Glutamatergic neuron (in vitro differentiated cells): ENCODE measurements at regions not wholly inside any gene's neighbourhood (a gene's known extent, or its start where the extent isn't known, plus 50 kb on each side); places are given as distances from the start of the nearest gene placed in this dataset.

Experiments used
- DNase-seq: peaks from one replicate; pipeline ENCODE4 v3.0.0; 2022
- H3K27ac Mint-ChIP-seq: one replicate; pipeline ENCODE4 v1.8.0; 2020; ENCODE audit warnings: mild to moderate bottlenecking, mixed read lengths, inconsistent platforms; ENCODE audit not compliant: unreplicated experiment
- H3K27me3 Mint-ChIP-seq: one replicate; pipeline ENCODE4 v1.8.0; 2020; ENCODE audit warnings: mild to moderate bottlenecking, moderate library complexity, mixed read lengths, inconsistent platforms; ENCODE audit not compliant: unreplicated experiment
- H3K36me3 Mint-ChIP-seq: one replicate; pipeline ENCODE4 v1.8.0; 2020; ENCODE audit warnings: mild to moderate bottlenecking, mixed read lengths, inconsistent platforms; ENCODE audit not compliant: unreplicated experiment
- H3K4me1 Mint-ChIP-seq: one replicate; pipeline ENCODE4 v1.8.0; 2020; ENCODE audit warnings: mild to moderate bottlenecking, low read depth, mixed read lengths, inconsistent platforms; ENCODE audit not compliant: unreplicated experiment
- H3K4me3 Mint-ChIP-seq: one replicate; pipeline ENCODE4 v1.8.0; 2020; ENCODE audit warnings: mild to moderate bottlenecking, mixed read lengths, inconsistent platforms; ENCODE audit not compliant: unreplicated experiment
- H3K9me3 Mint-ChIP-seq: one replicate; pipeline ENCODE4 v1.8.0; 2020; ENCODE audit warnings: mild to moderate bottlenecking, moderate library complexity, mixed read lengths, inconsistent platforms; ENCODE audit not compliant: unreplicated experiment
- TF ChIP-seq, protein P1 (sequence below): fragments of 200-600 bp; sonication (generic); IDR thresholded peaks from one replicate; pipeline ENCODE4 v1.5.0; 2021; ENCODE audit not compliant: partially characterized antibody, unreplicated experiment

DNA sequence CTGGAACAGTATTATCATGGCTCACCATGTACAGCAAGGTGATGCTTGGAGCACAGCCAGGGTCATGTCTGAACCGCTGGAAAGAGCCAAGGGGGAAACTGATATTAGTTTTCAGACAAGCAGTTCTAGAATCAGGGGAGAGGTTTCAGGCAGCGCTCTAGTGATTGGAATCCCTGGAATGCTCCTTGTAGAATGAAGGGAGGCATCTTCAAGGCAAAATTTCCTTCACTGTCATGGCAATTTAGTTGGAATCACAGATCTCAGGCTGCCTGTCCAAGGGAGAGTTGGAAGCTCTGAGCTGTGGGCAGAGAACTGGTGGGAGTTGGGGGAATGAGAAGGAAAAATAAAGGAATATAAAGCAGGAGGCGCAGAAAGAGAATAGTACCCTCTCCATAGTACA lies 737.1 kb downstream of the PTPRU start:
- Mint-ChIP-seq H3K4me3 (no peak overlapping the region), H3K4me1 (no peaks in the 10 kb centered on the region), H3K36me3 (peaks cover 5% of the 10 kb centered on the region), H3K9me3 (peaks cover 5% of the 10 kb centered on the region), H3K27ac (no peak overlapping the region), H3K27me3 (peaks cover 5% of the 10 kb centered on the region)
- TF ChIP-seq, protein P1, sequence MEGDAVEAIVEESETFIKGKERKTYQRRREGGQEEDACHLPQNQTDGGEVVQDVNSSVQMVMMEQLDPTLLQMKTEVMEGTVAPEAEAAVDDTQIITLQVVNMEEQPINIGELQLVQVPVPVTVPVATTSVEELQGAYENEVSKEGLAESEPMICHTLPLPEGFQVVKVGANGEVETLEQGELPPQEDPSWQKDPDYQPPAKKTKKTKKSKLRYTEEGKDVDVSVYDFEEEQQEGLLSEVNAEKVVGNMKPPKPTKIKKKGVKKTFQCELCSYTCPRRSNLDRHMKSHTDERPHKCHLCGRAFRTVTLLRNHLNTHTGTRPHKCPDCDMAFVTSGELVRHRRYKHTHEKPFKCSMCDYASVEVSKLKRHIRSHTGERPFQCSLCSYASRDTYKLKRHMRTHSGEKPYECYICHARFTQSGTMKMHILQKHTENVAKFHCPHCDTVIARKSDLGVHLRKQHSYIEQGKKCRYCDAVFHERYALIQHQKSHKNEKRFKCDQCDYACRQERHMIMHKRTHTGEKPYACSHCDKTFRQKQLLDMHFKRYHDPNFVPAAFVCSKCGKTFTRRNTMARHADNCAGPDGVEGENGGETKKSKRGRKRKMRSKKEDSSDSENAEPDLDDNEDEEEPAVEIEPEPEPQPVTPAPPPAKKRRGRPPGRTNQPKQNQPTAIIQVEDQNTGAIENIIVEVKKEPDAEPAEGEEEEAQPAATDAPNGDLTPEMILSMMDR, result no peak
- DNase-seq, result no peak

DNA sequence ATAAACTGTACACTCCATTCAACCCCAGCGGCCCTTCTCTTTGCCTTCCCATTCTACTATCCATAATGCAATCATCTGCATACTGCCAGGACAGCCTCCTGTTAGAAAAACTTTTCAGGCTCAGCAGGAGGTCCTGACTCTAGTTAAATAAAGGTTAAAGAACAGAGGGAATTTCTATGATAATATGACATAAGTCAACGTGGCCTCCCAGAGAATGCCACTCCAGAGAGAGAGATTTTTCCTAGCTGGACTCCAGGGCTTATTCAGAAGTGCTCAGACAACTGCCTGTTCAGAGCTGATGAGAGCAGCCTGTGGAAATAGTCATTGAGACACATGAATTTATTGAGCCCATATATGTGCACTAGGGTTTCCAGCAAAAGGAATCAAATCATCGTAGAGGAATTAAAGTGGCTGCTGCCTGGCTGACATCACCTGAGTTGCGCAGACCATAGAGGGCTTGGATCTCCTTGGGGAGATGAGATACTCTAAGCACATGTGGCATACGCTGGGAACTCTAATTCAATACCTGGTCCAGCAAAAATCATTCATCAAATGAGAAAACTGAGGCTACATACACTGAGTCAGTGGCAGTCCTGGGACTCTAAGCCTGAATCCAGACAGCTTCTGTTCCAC lies 736.2 kb downstream of the PTPRU start:
- H3K27ac Mint-ChIP-seq, result no peak overlapping the region
- peaks cover 5% of the 10 kb centered on the region for H3K36me3 Mint-ChIP-seq
- H3K4me3 Mint-ChIP-seq, result no peak overlapping the region
- H3K4me1 Mint-ChIP-seq, result no peaks in the 10 kb centered on the region
- peaks cover 5% of the 10 kb centered on the region for H3K27me3 Mint-ChIP-seq
- TF ChIP-seq, protein P1, result no peak
- no peak for DNase-seq
- peaks cover 5% of the 10 kb centered on the region for H3K9me3 Mint-ChIP-seq

DNA sequence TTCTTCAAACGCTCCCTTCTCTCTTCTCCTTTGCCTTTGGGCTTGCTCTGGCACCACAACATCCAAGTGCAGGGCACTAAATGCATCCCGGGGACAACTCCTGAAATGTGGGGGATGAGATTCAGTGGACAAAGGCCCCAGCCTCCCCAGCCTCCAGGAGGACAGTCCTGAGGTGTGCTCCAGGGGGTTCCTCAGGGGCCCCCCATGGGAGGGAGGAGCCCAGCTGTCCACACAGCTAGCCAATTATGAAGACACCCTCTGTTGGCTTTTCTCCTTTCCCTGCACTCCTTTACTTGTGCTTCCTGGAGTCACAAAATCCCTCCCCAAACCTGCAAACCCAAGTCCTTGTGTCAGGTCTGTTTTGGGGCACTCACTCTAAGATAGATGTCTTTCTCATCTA lies 735.4 kb downstream of the PTPRU start:
- TF ChIP-seq, protein P1, result no peak
- Mint-ChIP-seq H3K27ac (no peak overlapping the region), H3K4me1 (no peaks in the 10 kb centered on the region), H3K27me3 (peaks cover 6% of the 10 kb centered on the region), H3K9me3 (peaks cover 5% of the 10 kb centered on the region), H3K36me3 (peaks cover 5% of the 10 kb centered on the region), H3K4me3 (no peak overlapping the region)
- no peak for DNase-seq

DNA sequence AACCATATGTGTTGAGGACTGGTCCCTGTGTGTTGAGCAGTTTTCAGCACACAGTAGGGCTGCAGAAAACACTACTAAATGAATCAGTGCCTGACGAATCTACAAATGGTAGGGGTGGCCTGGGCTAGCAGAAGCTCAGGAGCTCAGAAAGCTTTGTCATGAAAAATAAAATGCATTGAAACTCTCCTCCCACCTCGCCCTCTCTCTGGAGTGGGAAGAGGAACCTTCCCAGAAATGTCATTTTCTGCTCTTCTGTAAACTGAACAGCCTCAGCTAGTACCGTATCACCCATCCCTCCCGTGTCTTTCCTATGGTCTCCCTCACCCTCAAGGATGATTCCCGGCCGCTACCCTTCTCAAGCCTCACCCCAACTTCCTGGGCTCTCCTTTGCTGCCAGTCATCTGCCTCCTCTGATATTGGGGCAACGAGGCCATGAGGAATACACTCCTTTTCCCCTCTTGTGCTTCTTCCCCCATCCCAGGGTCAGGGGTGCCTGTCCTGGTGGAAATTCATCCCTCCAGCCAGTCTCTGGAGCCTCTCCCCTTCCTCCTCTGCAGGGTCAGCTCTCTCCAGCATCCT lies 734.5 kb downstream of the PTPRU start:
- peaks cover 9% of the 10 kb centered on the region for H3K27me3 Mint-ChIP-seq
- H3K27ac Mint-ChIP-seq, result no peak overlapping the region
- no peak overlapping the region for H3K4me3 Mint-ChIP-seq
- H3K36me3 Mint-ChIP-seq, result peaks cover 5% of the 10 kb centered on the region
- TF ChIP-seq, protein P1, result no peak
- no peaks in the 10 kb centered on the region for H3K4me1 Mint-ChIP-seq
- peaks cover 5% of the 10 kb centered on the region for H3K9me3 Mint-ChIP-seq
- DNase-seq, result no peak

DNA sequence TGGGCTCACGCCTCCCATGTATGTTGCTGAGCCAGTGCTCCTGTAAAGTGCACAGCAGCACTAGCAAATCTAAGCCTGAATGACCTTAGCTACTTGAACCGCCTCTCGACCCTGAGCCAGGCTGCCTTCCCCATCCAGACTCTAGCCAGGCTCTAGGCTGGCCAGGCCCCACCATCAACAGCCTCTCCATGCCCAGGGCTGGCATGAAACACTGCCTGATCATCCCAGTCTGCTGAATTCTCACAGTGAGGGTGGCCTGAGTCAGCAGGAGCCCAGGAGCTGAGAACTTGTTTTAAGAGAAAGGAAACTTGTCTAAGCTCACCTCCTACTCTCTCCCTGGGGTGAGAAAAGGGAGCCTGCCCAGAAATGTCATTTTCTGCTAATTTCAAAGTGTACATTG lies 733.3 kb downstream of the PTPRU start:
- H3K27me3 Mint-ChIP-seq, result peaks cover 9% of the 10 kb centered on the region
- no peak overlapping the region for H3K4me3 Mint-ChIP-seq
- peaks cover 5% of the 10 kb centered on the region for H3K36me3 Mint-ChIP-seq
- TF ChIP-seq, protein P1, result no peak
- H3K9me3 Mint-ChIP-seq, result peaks cover 5% of the 10 kb centered on the region
- no peak for DNase-seq
- no peak overlapping the region for H3K27ac Mint-ChIP-seq
- H3K4me1 Mint-ChIP-seq, result no peaks in the 10 kb centered on the region
